SH-SY5Y (cell line): ENCODE measurements at regions not wholly inside any gene's neighbourhood (a gene's known extent, or its start where the extent isn't known, plus 50 kb on each side); places are given as distances from the start of the nearest gene placed in this dataset.

Source experiments
- GATA2 ChIP-seq: IDR thresholded peaks from 2 replicates; pipeline ENCODE4 v1.6.1; 2011; ENCODE audit warnings: mild to moderate bottlenecking, low read depth, low read length
- GATA3 ChIP-seq: IDR thresholded peaks from 2 replicates; pipeline ENCODE4 v1.6.1; 2011; ENCODE audit warnings: low read depth, mild to moderate bottlenecking, low read length, moderate library complexity

GRCh38 chr11:115758011-115758410 is 253.8 kb upstream of the CADM1 start:
- no peak for TF ChIP-seq GATA2
- no peak for TF ChIP-seq GATA3
